ENCODE measurements at regions not wholly inside any gene's neighbourhood (a gene's known extent, or its start where the extent isn't known, plus 50 kb on each side); places are given as distances from the start of the nearest gene placed in this dataset.
"Not testable (repeated sequence)": the region's sequence is repeated elsewhere in the genome, so short reads cannot be mapped to it uniquely, and the experiment has no call there.

DNA sequence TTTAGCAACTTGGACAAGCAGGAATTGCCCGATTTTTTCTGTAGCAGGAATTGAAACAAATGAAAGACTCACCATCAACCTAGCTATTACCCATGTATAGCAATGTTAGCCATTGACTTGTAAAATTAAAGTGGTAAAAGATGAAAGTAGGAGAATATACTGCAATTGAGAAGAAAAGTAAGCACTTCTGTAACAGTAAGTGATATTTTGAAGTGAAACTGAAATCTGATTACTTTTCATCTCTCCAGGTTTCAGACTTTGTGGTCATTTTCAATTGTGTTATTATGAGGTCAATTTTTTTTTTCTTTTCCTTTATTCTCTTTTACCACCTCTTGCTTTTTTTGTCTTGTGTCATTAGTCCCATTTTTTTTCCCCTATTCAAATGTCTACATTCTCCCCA lies 1078.2 kb downstream of the ZPLD1 start:
- DNase-seq: no peak

DNA sequence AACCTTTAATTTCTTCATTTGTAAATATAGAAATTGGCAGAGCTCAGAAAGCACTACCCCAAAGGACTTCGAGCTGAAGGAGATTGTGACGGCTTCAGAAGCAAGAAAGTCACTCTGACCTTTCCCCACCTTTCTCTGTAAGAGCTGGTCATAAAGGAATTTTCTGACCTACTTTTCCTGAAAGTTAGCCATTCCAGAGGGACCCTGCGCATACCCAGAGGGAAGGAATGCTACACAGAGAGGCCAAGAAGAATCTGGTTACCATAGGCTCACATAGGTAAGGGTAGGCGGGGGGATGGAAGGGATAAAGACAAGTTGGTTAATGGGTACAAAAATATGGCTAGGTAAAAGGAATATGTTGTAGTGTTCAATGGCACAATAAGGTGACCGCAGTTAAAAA lies 1080.3 kb downstream of the ZPLD1 start:
- no peak for DNase-seq

DNA sequence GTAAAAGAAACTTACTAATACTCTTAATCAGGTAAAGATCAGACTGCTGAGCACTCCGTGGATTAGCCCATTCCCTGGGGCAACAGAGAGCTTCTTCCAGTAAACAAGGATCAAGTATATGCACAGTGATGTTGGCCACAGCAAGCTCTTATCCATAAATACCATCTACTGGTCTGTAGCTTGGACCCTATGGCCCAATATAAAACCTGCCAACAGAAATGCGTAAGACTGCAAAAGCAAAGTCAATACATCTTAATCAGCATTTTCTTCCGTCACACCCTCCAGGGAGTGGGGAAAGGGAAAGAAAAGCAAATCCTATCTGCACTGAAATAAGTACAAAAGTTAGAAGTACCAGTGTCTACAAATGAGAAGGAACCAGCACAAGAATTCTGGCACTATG lies 1082.1 kb downstream of the ZPLD1 start:
- no peak for DNase-seq

DNA sequence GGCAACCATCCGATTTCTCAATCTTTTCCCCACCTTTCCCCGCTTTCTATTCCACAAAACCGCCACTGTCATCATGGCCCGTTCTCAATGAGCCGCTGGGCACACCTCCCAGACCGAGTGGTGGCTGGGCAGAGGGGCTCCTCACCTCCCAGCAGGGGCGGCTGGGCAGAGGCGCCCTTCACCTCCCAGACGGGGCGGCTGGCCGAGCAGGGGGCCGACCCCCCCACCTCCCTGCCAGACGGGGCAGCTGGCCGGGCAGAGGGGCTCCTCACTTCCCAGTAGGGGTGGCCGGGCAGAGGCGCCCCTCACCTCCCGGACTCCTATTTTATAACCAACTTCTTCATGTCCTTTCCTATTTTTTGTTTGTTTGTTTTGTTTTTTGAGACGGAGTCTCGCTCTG lies 1096.5 kb downstream of the ZPLD1 start:
- not testable (repeated sequence) for DNase-seq

DNA sequence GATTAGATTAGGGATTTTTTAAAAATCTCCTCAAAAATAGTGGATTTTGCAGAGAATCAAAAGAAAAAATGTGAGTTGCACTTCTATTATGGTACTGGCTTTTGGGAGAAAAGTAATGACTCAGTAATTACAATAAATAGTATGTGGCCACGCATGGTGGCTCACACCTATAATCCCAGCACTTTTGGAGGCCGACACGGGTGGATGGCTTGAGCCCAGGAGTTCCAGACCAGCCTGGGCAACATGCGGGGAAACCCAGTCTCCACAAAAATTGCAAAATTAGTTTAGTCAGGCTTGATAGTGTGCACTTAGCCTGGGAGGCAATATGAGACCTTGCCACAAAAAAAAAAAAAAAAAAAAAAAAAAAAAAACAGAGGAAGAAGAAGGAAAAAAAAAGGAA lies 1098.2 kb downstream of the ZPLD1 start:
- DNase-seq: no peak

DNA sequence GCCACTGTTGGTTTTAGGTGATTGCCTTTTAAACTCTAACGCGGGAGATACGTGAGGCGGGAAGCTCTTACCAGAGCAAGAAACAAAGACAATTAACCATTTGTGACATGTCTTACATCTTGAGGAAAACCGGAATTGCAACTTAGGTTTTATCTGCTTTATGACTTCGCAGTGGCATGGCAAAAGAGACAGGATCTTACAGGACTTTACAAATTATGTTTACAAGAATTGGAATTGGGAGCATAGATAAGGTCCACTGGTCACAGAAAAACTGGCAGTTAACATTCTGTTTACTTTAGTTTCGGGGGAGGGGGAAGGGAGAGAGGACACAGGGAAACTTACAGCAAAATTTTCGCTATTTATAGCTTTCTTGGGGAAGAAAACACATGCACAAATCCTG lies 1119.6 kb downstream of the ZPLD1 start:
- no peak for DNase-seq

DNA sequence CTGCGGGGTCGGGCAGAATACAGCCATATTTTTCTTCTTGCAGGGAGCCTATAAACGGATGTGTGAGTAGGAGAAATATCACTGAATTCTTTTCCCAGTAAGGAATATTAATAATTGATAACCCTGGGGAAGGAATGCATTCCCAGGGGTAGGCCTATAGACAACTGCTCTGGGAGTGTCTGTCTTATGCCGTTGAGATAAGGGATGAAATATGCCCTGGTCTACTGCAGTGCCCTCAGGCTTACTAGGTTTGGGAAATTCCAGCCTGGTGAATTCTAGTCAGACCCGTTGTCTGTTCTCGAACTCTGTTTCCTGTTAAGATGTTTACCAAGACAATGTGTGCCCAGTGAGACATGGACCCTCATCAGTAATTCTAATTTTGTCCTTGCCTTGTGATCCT lies 1129.3 kb downstream of the ZPLD1 start:
- not testable (repeated sequence) for DNase-seq

DNA sequence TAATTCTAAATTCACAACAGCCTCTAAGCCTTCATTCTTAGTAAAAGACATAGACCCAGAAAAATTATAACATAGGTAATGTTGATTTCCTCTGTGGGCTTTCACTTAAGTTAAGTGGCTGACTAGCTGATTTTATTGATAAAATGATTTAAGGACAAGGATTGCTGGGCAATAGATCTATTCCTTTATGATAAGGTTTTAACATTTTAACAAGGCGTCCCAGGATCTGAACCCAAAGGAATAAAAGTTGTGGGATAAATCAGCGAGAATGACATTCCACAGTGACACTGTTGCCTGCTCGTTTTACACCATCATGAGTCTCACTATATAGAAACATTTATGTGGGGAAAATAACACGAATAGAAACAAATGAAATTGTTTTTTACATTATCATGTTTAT lies 1151.0 kb downstream of the ZPLD1 start:
- DNase-seq: no peak

DNA sequence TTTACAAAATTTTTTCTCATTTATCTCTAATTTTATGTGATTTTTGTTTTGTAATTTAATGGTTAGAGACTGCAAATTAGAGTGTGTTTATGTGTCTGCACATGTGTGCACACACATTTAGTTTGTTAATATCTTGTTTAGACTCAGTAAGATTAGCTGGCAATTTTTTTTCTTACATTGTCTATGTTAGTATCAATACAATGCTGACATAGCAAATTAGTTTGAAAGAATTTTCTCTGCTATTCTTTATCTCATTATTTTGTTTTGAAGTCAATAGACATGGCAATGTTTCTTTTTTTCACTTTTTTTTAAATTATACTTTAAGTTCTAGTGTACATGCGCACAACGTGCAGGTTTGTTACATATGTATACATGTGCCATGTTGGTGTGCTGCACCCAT lies 1155.0 kb downstream of the ZPLD1 start:
- DNase-seq: no peak

DNA sequence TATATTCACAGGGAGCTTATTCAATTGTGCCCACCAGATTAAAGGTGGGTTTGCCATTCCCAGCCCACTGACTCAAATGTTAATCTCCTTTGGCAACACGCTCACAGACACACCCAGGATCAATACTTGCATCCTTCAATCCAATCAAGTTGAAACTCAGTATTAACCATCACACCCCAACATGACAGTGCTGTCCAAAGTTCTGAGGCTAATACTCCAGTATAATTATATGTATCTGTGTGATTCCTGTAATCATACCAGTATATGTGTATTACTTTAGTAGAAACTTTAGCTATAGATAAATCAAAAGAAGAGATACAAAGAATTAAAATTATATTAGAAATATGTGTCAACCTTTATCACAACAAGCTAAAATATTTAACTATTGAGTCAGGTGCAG lies 1166.0 kb downstream of the ZPLD1 start:
- no peak for DNase-seq

DNA sequence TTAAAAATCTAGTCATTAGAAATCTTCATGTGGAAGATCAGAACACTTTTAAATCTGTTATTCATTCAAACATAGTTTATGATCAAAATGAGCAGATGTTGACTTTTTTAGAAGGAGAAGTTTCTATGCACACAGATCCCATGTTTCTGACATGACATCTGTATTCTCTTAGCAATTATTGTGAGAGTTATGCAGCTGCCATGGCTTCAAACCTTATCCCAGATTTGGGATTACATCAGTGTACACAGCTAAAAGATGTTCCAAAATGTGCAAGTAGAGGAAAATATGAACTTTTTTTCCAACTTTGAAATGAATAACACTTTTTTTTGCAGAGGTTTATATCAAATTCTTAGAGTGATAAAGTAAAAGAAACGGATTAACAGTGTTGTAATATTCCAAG lies 1166.9 kb downstream of the ZPLD1 start:
- DNase-seq: no peak

DNA sequence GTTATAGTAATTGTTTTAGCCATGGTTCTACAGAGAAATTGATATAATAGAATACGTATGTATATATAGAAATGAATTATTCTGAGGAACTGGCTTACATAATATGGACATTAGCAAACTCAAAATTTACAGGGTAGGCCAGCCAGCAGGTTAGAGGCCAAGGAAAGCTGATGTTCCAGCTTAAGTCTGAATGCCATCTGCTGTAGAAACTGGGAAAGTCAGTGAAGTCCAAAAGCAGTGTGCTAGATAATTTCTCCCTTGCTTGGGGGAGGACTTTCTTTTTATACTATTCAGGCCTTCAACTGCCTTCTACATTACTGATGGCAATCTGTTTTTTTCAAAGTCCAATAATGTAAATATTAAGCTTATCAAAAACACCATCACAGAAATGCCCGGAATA lies 1174.7 kb downstream of the ZPLD1 start:
- no peak for DNase-seq

DNA sequence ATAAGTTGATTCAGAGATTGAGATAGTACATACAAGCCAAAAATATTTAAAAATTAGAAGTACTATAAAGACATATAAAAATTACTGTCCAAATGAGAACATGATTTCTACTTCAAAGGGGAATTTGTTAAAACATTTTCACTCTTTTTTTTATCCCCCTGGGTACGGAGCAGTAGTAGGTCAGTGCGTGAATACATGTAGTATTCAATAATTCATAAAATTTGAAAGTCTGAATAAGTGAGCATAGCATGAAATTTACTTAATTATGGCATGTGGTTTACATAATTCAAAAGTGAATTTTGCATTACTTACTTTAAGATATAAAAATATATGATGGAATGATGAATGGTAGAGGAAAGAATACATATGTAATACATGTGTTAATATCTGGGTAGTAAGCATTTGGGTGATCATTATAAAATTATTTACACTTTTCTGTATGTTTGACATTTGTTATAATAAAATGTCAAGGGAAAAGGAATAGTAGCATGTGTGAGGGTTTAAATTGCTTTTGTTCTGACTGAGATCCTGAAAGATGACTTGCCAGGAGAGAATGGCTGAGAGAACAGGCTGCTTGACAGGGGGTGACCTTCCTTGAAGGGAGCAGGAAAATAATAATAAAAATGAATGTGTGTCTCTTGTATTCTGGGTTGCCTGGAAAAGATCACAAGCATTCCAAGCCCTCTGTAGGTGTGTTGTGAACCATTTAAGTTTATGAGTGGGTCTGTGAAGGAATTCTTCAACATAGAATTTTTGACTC lies 1178.8 kb downstream of the ZPLD1 start:
- DNase-seq: no peak

DNA sequence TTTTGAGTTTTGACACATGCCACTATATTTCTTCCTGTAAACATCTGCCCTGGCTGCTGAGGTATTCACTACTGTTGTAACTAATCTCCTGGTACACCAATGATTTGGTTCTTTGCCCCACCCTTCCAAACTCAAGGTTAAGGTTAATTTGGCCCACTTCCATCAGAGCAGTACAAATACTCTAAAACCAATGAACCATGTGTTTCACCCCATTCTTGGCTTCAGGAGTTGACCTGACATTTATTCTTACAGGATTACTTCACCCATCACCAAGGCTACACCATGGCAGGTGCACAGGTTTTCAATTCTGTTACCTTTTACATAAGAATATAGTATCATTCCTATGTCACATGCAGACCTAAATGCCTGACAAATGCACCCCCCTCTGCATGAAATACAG lies 1179.9 kb downstream of the ZPLD1 start:
- no peak for DNase-seq

DNA sequence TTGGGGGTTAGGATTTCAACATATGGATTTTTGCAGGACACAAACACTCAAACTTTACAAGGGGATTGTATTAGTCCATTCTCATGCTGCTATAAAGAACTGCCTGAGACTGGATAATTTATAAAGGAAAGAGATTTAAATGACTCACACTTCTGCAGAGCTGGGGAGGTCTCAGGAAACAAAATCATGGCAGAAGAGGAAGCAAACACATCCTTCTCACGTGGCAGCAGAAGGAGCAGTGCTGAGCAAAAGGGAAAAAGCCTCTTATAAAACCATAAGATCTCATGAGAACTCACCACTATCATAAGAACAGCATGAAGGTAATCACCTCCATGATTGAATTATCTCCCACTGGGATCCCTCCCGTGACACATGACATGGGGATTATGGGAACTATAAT lies 1183.1 kb downstream of the ZPLD1 start:
- DNase-seq: no peak

DNA sequence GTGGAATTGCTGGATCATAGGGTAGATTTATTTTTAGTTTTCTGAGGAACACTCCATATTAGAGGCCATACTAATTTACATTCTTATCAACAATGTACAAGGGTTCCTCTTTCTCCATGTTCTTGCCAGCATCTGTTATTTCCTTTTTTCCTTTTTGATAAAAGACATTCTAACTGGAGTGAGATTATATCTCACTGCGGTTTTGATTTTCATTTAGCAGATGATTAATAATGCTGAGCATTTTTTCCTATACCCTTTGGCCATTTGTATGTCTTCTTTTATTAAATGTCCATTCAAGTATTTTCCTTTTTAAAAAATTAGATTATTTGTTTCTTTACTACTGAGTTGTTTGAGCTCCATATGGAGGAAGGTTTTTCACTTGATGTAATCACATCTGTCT lies 1189.5 kb downstream of the ZPLD1 start:
- DNase-seq: no peak

DNA sequence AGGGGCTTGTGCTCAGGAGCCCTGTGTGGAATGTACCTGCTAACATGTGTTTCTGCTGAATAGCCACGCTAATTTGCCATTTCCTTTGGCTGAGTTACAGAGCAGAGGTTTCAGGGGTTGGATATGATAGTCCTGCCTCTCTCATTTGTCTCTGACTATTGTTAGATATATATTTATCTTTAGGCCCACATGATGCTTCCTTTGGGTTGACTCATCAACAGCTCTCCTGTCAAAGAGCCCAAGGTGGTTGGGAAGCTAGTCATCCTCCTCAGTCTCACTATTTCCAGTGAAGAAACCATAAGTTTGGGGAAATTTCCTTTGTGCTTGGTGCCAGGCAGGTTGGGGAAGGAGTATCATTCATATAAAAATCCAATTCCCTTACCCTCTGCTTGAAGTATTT lies 1194.6 kb downstream of the ZPLD1 start:
- DNase-seq: no peak

DNA sequence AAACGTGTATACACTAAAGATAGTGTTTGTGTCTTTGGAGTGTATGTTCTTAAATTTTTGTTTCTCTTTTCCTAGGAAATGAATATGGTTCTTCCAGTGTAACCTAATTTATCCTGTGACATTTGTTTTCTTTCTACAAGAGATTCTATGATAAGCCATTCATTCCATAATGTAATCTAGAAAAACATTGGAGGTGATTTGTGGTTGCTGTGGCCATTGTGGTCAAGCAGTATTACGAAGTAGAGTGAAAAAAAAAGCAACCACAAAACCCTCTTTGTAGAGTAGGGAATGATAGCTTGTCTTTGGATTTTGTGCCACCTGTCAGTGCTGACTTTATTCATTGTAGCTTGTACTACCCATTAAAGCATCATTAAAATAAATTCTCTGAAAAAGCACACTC lies 1209.6 kb downstream of the ZPLD1 start:
- no peak for DNase-seq

DNA sequence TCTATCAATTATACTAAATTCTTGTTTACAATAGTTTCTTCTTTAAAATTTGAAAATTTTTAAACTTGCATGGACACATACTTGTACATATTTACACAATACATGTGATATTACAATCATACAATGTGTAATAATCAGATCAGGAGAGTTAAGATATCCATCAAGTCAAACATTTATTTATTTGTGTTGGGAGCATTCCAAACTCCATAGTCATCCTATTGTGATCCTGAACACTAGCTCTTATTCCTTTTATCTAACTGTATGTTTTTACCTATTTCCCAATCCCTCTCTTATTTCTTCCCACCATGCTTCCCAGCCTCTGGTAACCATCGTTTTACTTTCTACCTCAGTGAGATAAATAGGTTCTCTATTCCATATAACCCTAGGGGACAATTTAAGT lies 1219.2 kb downstream of the ZPLD1 start:
- no peak for DNase-seq

DNA sequence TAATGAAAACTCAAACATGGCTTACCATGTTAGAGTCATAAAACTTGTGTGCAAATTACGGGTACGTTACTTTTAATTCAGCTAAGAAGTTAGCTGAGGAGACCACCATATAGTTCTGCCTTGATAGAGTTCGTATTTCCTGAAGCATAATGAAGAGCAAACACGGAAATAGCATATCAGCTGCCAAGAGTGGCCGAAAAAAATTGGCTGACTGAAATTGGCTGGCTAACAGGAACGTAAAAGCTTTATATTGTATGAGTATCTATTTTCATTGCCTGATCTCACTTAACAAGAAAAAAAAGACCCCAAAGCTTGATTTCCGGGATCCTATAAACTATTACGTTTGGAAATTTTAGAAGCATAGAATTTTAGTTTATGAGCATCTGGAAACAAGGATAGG lies 1222.9 kb downstream of the ZPLD1 start:
- DNase-seq: no peak

DNA sequence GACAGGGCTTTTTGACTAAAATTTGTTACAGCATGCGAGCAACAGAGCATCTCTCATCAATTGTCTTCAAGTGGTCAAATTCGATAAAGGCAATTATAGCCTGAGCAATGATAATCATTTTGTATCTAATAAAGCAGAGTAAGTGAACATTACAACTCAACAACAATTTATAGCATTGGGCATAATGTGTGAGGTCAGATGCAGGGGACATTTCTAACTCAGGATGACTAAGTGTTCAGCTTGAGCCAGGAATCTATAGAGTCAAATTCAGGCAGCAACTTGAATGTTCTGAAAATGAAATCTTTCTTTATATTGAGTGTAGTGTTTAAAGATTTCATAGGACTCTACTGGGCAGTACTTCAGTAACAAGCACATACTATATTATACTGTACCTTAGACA lies 1226.0 kb downstream of the ZPLD1 start:
- no peak for DNase-seq

DNA sequence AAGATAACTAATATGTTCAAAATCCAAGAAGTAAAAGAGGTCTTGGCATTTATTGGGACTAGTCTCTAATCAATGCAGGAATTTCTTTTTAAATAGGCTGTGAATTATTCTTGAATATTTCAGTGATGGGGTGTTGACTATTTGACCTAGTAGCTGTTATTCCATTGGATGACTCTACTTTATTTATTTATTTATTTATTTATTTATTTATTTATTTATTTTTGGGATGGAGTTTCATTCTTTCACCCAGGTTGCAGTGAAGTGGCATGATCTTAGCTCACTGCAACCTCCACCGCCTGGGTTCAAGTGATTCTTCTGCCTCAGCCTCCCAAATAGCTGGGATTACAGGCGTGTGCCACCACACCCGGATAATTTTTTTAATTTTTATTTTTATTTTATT lies 1227.8 kb downstream of the ZPLD1 start:
- no peak for DNase-seq

DNA sequence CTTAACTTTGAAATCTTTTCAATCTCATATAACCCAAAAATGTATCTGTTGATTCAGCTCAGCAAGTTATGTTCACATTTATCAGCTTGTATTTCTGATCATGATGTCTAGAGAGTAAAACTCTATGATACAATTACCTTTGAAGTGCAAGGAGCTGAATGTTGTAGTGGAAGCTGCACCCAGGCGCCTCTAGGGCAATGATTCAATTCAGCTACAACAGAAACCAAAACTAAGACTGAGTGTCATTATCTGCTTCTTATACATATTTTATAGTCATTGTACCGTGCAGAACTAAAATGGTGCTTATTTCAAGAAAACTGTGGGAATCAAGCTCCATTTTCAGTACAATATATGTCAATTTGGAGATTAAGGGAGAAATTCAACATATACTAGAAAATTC lies 1237.5 kb downstream of the ZPLD1 start:
- no peak for DNase-seq

DNA sequence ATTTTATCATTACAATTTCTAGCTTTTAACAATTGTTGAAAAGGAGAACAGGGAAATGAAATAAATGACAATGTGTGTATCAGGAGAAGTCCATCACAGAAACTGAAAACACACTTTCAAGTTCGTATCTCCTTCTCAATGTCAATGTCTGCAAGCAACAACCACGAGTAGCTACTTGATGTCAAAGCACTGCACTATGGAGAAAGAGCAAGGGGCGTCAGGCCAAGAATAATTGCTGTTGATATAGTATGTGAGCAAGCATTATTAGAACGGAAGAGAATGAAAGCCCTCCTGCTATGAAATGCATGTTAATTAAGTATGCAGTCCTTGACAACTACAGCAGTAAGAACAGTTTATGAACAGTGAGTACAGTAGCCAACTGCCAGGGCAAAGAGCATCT lies 1250.1 kb downstream of the ZPLD1 start:
- DNase-seq: no peak

DNA sequence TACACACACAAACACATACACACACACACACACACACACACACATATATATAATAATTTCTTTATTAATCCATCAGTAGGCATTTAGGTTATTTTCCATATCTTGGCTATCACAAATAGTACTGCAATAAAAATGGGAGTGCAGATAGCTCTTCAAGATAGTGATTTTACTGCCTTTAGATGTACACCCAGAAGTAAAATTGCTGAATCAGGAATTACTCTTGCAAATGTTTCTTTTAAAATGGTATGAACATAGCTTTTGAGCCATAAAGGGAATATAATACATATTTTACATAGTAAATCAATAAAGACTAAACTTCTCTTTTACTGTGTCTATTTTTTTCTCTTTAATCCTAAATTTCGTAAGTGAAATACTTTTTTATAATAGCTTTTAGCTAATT lies 1251.1 kb downstream of the ZPLD1 start:
- DNase-seq: no peak

DNA sequence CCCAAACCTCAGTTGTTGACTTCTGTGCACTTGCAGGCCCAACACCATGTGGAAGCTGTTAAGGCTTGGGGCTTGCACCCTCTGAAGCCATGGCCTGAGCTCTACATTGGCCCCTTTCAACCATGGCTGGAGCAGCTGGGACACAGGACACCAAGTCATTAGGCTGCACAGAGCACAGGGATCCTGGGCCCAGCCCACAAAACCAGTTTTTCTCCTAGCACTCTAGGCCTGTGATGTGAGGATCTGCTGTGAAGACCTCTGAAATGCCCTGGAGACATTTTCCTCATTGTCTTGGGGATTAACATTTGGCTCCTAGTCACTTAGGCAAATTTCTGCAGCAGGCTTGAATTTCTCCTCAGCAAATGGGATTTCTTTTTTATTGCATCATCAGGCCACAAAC lies 1255.7 kb downstream of the ZPLD1 start:
- DNase-seq: no peak
